ENCODE measurements at regions not wholly inside any gene's neighbourhood (a gene's known extent, or its start where the extent isn't known, plus 50 kb on each side); places are given as distances from the start of the nearest gene placed in this dataset.
"Not testable (repeated sequence)": the region's sequence is repeated elsewhere in the genome, so short reads cannot be mapped to it uniquely, and the experiment has no call there.

DNA sequence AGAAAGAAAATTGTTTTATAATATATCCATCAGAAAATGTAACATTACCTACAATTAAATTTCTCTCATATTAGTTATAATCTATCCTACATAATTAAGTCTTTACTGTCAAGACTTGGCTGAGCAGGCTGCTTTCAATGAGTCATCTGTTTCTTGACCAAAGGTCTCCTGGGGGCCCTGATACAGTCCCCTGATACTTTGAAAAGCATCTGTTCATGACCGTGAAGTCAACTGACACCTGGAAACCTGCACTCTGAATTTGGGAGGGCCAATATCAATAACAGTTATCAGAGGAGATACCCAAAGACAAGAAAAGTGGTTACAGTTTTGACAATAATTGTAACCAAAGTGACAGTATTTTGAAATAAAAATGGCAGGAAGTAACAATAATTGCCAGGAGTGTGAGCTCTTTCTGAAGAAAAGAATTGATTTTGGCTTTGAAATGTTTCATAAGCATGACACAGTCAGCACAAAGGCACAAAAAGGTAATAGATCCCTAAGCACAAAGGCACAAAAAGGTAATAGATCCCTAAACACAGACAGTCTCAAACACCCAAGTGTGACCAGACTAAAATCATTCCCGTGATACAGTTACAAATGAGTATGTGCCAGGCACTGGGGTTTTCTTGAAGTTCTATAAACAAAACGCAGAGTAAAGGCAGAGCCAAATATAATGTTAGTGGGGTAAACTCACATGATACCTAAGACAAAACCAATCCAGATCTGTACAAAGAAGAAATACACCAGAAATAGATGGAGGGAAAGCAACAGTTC lies 260.7 kb downstream of the PLOD2 start:
- H3K27ac ChIP-seq (ENCODE audit: low read length): no peak overlapping the region
- DNase-seq: no peak
- no peaks in the 10 kb centered on the region for H3K9me3 ChIP-seq (replicated peaks; ENCODE audit: control insufficient read depth, low read depth, low read length)
- no peaks in the 10 kb centered on the region for H3K36me3 ChIP-seq (ENCODE audit: control insufficient read depth, insufficient read depth, low read length)
- H3K4me3 ChIP-seq (ENCODE audit: low read length): no peak overlapping the region
- WGBS (ENCODE audit: insufficient coverage): no CpG with 5 or more reads among the region's 3 CpGs
- H3K4me1 ChIP-seq (ENCODE audit: control insufficient read depth, insufficient read depth, low read length): no peaks in the 10 kb centered on the region
- no peaks in the 10 kb centered on the region for H3K27me3 ChIP-seq (ENCODE audit: control insufficient read depth, insufficient read depth, low read length)

DNA sequence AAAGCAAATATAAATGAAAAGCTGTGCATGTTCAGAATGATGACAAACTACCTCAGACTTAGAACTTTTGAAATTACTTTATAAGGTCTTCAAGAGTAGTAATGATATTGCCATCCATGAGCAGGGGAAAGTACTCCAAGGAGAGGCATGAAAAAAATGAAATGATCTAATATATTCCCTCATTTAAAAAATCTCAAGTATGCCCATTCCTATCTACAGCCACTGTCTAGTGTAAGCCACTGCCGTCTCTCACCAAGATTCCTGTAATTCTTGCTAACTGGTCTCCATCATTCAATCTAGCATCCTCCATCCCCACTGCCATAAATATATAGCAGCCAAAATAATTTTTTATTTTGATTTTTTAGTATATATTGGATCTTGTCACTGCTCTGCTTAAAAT lies 258.8 kb downstream of the PLOD2 start:
- H3K36me3 ChIP-seq (ENCODE audit: control insufficient read depth, insufficient read depth, low read length): no peaks in the 10 kb centered on the region
- no peaks in the 10 kb centered on the region for H3K9me3 ChIP-seq (replicated peaks; ENCODE audit: control insufficient read depth, low read depth, low read length)
- H3K27ac ChIP-seq (ENCODE audit: low read length): no peak overlapping the region
- no peak overlapping the region for H3K4me3 ChIP-seq (ENCODE audit: low read length)
- DNase-seq: no peak
- H3K27me3 ChIP-seq (ENCODE audit: control insufficient read depth, insufficient read depth, low read length): no peaks in the 10 kb centered on the region
- WGBS (ENCODE audit: insufficient coverage): 100% methylated on average over 1 of the region's 1 CpG
- H3K4me1 ChIP-seq (ENCODE audit: control insufficient read depth, insufficient read depth, low read length): no peaks in the 10 kb centered on the region

DNA sequence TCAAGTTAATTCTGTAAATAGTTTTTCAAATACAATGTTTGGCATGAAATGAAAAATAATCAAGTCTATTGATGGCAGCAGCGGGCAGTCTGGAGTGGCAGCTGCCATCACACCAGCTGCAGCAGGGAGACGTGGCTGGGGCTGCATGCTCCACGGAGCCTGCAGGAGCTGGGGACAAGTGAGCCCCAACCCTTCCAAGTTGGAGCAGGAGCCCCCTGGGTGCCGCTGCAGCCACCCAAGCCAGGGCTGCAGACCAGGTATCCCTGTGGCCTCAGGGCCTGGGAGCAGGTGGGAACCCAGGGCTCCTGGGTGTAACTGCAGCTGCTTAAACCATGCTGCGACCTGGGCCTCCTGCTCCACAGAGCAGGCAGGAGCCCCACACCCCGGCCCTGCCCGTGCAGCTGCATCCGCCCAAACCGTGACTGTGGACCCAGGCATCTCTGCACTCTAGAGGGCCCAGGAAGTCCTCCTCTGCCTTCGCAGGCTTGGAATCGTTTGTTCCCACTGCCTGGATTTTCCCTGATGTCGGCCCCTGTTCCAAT lies 257.4 kb downstream of the PLOD2 start:
- Histone ChIP-seq H3K4me1 (ENCODE audit: control insufficient read depth, insufficient read depth, low read length) (no peaks in the 10 kb centered on the region), H3K27ac (ENCODE audit: low read length) (no peak overlapping the region), H3K27me3 (ENCODE audit: control insufficient read depth, insufficient read depth, low read length) (no peaks in the 10 kb centered on the region), H3K36me3 (ENCODE audit: control insufficient read depth, insufficient read depth, low read length) (no peaks in the 10 kb centered on the region), H3K9me3 (replicated peaks; ENCODE audit: control insufficient read depth, low read depth, low read length) (no peaks in the 10 kb centered on the region), H3K4me3 (ENCODE audit: low read length) (no peak overlapping the region)
- no peak for DNase-seq
- 66% methylated on average over 12 of the region's 12 CpGs for WGBS (ENCODE audit: insufficient coverage)

DNA sequence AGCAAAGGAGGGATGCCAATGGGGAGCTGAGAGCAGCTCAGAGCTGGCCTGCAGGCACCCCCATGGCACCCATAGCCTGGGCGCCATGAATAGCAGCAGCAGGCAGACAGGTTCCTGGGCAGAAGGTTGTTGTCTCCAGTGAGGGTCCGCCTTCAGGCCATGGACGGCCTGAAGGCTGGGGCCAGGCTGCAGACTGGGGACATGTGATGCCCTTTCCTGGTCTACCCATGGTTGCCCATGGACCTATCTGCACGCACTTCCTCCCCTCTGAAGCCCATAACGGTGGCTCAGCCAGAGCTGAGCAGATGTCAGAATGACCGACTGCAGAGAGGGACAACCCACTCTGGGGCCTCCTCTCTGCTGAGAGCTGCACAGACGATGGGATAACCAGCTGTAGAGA lies 256.8 kb downstream of the PLOD2 start:
- Histone ChIP-seq H3K4me3 (ENCODE audit: low read length) (no peak overlapping the region), H3K4me1 (ENCODE audit: control insufficient read depth, insufficient read depth, low read length) (no peaks in the 10 kb centered on the region), H3K27me3 (ENCODE audit: control insufficient read depth, insufficient read depth, low read length) (no peaks in the 10 kb centered on the region), H3K36me3 (ENCODE audit: control insufficient read depth, insufficient read depth, low read length) (no peaks in the 10 kb centered on the region), H3K27ac (ENCODE audit: low read length) (no peak overlapping the region), H3K9me3 (replicated peaks; ENCODE audit: control insufficient read depth, low read depth, low read length) (no peaks in the 10 kb centered on the region)
- no peak for DNase-seq
- 90% methylated on average over 7 of the region's 7 CpGs for WGBS (ENCODE audit: insufficient coverage)

DNA sequence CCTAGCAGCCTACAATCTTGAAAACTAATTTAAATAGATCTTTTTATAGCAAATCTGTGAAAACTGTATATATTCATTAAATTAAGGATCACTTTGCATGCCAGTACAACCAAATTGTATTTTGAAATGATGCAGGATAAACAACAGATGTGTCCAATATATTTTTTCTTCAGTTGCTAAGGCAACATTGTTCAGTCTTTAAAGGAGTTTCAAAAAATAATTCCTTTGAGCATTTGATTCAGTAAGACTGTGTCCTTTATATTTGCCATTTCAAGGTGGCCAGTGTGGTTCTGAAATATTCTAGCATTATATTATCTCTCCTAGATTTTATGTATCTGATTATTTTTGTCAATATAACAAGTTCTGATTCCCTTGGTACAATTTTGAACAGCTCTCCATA lies 254.7 kb downstream of the PLOD2 start:
- no peak overlapping the region for H3K4me3 ChIP-seq (ENCODE audit: low read length)
- no peaks in the 10 kb centered on the region for H3K9me3 ChIP-seq (replicated peaks; ENCODE audit: control insufficient read depth, low read depth, low read length)
- DNase-seq: peak; percentile 77
- H3K4me1 ChIP-seq (ENCODE audit: control insufficient read depth, insufficient read depth, low read length): no peaks in the 10 kb centered on the region
- H3K36me3 ChIP-seq (ENCODE audit: control insufficient read depth, insufficient read depth, low read length): no peaks in the 10 kb centered on the region
- no peaks in the 10 kb centered on the region for H3K27me3 ChIP-seq (ENCODE audit: control insufficient read depth, insufficient read depth, low read length)
- H3K27ac ChIP-seq (ENCODE audit: low read length): peak overlapping the region; percentile 48

DNA sequence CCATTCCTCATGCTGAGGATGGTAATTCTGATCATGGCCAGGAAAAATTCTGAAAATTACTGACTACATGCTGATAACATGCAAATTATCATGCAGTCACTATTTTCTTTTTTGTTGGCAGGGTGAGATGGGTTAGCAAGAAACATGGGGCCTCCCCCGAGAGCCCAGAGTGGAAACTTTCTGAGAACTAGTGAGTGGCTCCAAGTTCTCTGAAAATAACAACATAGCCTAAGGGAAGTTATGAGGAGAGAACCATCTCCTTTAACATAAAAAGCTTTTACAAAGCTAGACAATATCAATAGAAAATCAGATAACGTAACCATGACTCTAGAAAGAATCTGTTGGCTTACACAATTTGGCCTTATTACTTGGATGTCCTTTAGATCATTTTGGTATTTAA lies 254.2 kb downstream of the PLOD2 start:
- DNase-seq: peak; percentile 95
- no peak overlapping the region for H3K4me3 ChIP-seq (ENCODE audit: low read length)
- no peaks in the 10 kb centered on the region for H3K36me3 ChIP-seq (ENCODE audit: control insufficient read depth, insufficient read depth, low read length)
- H3K9me3 ChIP-seq (replicated peaks; ENCODE audit: control insufficient read depth, low read depth, low read length): no peaks in the 10 kb centered on the region
- no CpG with 5 or more reads among the region's 2 CpGs for WGBS (ENCODE audit: insufficient coverage)
- H3K27me3 ChIP-seq (ENCODE audit: control insufficient read depth, insufficient read depth, low read length): no peaks in the 10 kb centered on the region
- H3K4me1 ChIP-seq (ENCODE audit: control insufficient read depth, insufficient read depth, low read length): no peaks in the 10 kb centered on the region
- peak overlapping the region; percentile 48 for H3K27ac ChIP-seq (ENCODE audit: low read length)

DNA sequence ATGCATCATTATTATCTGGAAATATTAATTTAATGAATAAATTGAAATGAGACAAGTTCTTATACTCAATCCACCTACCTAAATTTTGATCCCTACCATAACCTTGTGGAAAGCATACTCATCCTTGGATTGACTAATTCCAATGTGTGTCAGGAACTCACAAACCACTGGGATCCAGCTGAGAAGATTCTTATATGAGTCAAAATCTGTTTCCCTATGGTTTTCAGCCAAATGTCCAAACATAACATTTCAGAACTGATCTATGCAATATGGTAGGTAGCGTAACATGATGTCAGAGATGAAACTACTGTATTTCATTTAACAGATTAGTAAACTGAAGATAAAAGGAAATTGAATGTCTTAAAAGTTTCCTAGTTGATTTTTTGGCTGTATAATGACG lies 250.0 kb downstream of the PLOD2 start:
- no peaks in the 10 kb centered on the region for H3K9me3 ChIP-seq (replicated peaks; ENCODE audit: control insufficient read depth, low read depth, low read length)
- H3K4me1 ChIP-seq (ENCODE audit: control insufficient read depth, insufficient read depth, low read length): no peaks in the 10 kb centered on the region
- H3K4me3 ChIP-seq (ENCODE audit: low read length): no peak overlapping the region
- H3K36me3 ChIP-seq (ENCODE audit: control insufficient read depth, insufficient read depth, low read length): no peaks in the 10 kb centered on the region
- no peaks in the 10 kb centered on the region for H3K27me3 ChIP-seq (ENCODE audit: control insufficient read depth, insufficient read depth, low read length)
- no CpG with 5 or more reads among the region's 2 CpGs for WGBS (ENCODE audit: insufficient coverage)
- H3K27ac ChIP-seq (ENCODE audit: low read length): no peak overlapping the region
- no peak for DNase-seq

DNA sequence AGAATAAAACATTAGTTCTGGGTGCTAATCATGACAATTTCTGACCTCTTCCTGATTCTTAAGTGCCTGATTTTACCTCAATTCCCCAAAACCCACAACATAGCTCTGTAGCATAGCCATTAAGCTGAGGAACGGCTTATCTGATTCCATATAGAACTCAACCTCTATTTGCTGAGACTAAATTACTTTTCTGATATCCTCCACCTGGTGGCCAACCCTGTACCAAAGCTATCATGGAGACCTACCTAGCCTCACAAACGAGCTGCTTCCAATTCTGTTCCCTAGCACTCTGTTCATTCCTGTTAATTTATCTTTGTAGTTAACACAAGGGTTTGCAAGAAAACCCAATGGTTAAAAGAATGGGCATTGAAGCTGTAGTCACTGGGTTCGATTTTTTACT lies 245.2 kb downstream of the PLOD2 start:
- no peaks in the 10 kb centered on the region for H3K4me1 ChIP-seq (ENCODE audit: control insufficient read depth, insufficient read depth, low read length)
- no peak overlapping the region for H3K4me3 ChIP-seq (ENCODE audit: low read length)
- no peak overlapping the region for H3K27ac ChIP-seq (ENCODE audit: low read length)
- 89% methylated on average over 1 of the region's 3 CpGs for WGBS (ENCODE audit: insufficient coverage)
- no peaks in the 10 kb centered on the region for H3K36me3 ChIP-seq (ENCODE audit: control insufficient read depth, insufficient read depth, low read length)
- no peaks in the 10 kb centered on the region for H3K27me3 ChIP-seq (ENCODE audit: control insufficient read depth, insufficient read depth, low read length)
- H3K9me3 ChIP-seq (replicated peaks; ENCODE audit: control insufficient read depth, low read depth, low read length): no peaks in the 10 kb centered on the region
- no peak for DNase-seq

DNA sequence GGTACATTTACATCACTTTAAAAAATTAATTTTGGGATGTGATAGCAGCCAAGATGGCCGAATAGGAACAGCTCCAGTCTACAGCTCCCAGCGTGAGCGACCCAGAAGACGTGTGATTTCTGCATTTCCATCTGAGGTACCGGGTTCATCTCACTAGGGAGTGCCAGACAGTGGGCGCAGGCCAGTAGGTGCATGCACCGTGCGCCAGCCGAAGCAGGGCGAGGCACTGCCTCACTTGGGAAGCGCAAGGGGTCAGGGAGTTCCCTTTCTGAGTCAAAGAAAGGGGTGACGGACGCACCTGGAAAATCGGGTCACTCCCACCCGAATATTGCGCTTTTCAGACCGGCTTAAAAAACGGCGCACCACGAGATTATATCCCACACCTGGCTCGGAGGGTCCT lies 233.2 kb downstream of the PLOD2 start:
- H3K4me3 ChIP-seq (ENCODE audit: low read length); H3K36me3 ChIP-seq (ENCODE audit: control insufficient read depth, insufficient read depth, low read length); H3K9me3 ChIP-seq (replicated peaks; ENCODE audit: control insufficient read depth, low read depth, low read length); DNase-seq; H3K4me1 ChIP-seq (ENCODE audit: control insufficient read depth, insufficient read depth, low read length); H3K27ac ChIP-seq (ENCODE audit: low read length); H3K27me3 ChIP-seq (ENCODE audit: control insufficient read depth, insufficient read depth, low read length): not testable (repeated sequence)
- no CpG with 5 or more reads among the region's 21 CpGs for WGBS (ENCODE audit: insufficient coverage)

DNA sequence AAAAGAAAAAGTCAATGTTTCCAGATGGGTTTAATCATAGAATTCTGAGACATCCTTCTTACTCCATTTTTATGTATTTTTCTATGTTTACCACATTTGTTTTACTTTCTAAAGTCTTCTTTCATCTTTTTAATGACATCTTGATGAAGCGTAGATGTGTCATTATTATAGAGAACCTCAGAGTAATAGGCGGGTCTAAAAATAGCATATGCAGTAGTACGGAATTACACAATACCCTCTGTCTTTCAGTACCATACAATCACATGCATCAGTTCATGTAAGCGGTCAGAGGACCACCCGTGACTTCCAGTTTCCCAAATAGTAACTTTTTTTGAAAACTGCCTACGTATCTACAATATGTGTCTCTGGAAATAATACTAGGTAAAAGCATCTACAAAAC lies 224.0 kb downstream of the PLOD2 start:
- Histone ChIP-seq H3K36me3 (ENCODE audit: control insufficient read depth, insufficient read depth, low read length) (no peaks in the 10 kb centered on the region), H3K4me1 (ENCODE audit: control insufficient read depth, insufficient read depth, low read length) (no peaks in the 10 kb centered on the region), H3K9me3 (replicated peaks; ENCODE audit: control insufficient read depth, low read depth, low read length) (no peaks in the 10 kb centered on the region), H3K4me3 (ENCODE audit: low read length) (no peak overlapping the region), H3K27me3 (ENCODE audit: control insufficient read depth, insufficient read depth, low read length) (no peaks in the 10 kb centered on the region), H3K27ac (ENCODE audit: low read length) (no peak overlapping the region)
- DNase-seq: no peak
- no CpG with 5 or more reads among the region's 6 CpGs for WGBS (ENCODE audit: insufficient coverage)

DNA sequence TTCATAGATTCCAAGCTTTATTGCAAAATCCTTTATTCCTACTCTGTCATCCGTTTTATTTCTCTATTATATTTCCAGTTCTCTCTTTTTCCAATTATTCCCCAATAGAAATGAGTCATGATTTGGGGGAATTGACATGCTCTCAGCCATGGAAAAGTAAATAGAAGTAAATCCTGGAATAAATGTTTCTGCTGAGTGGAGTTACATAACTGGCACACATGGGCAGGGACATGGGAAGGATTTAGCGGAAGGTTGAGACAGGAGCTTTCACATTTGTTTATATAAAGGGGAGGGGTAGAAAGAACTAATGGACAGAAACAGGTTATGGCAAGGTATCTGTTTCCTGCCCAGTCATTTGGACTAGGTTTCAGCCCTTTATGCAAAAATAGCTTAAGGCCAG lies 221.6 kb downstream of the PLOD2 start:
- Histone ChIP-seq H3K9me3 (replicated peaks; ENCODE audit: control insufficient read depth, low read depth, low read length) (no peaks in the 10 kb centered on the region), H3K27ac (ENCODE audit: low read length) (no peak overlapping the region), H3K36me3 (ENCODE audit: control insufficient read depth, insufficient read depth, low read length) (no peaks in the 10 kb centered on the region), H3K27me3 (ENCODE audit: control insufficient read depth, insufficient read depth, low read length) (no peaks in the 10 kb centered on the region), H3K4me3 (ENCODE audit: low read length) (no peak overlapping the region), H3K4me1 (ENCODE audit: control insufficient read depth, insufficient read depth, low read length) (no peaks in the 10 kb centered on the region)
- DNase-seq: no peak
- WGBS (ENCODE audit: insufficient coverage): 100% methylated on average over 1 of the region's 2 CpGs

Measured in muscle of leg (tissue), 3 donors.